A549 (cell line): ENCODE measurements at regions not wholly inside any gene's neighbourhood (a gene's known extent, or its start where the extent isn't known, plus 50 kb on each side); places are given as distances from the start of the nearest gene placed in this dataset.

ENCODE experiments used
- CEBPB ChIP-seq, 2 experiments: fragments of >200 bp in 1 of 2; sonication (Bioruptor Twin) in 1 of 2; formaldehyde crosslinking in 1 of 2; IDR thresholded peaks; 2 replicates each; pipeline ENCODE4 v1.6.1; 2012 to 2016
- EHMT2 ChIP-seq: fragments of 200-600 bp; sonication (generic); IDR thresholded peaks from 2 replicates; pipeline ENCODE4 v1.6.1; 2016; ENCODE audit warnings: antibody characterized with exemption, low read depth, mild to moderate bottlenecking, moderate library complexity
- JUNB ChIP-seq: fragments of >200 bp; sonication (Bioruptor Twin); formaldehyde crosslinking; IDR thresholded peaks from 2 replicates; pipeline ENCODE4 v1.6.1; 2016
- POLR2A ChIP-seq: IDR thresholded peaks from 2 replicates; pipeline ENCODE4 v1.6.1; 2012; ENCODE audit warnings: mild to moderate bottlenecking, low read length
- POLR2AphosphoS2 ChIP-seq: conservative IDR thresholded peaks from 2 replicates; pipeline ENCODE4 v1.6.1; 2012; ENCODE audit warnings: low read length, improper control_type of control experiment, inconsistent platforms
- RCOR1 ChIP-seq: fragments of 150-350 bp; IDR thresholded peaks from 2 replicates; pipeline ENCODE4 v1.6.1; 2014; ENCODE audit warnings: antibody characterized with exemption, low read length, low read depth
- RFX5 ChIP-seq: fragments of 450-650 bp; IDR thresholded peaks from 2 replicates; pipeline ENCODE4 v1.7.1; 2014; ENCODE audit warnings: antibody characterized with exemption, mild to moderate bottlenecking, moderate library complexity
- TP53 ChIP-seq: fragments of 250-450 bp; sonication (Bioruptor Pico); IDR thresholded peaks from 2 replicates; pipeline ENCODE4 v1.5.0; 2021; ENCODE audit warnings: mild to moderate bottlenecking, moderate library complexity
- TF ChIP-seq, protein P1 (sequence below): fragments of >200 bp; sonication (Bioruptor Twin); formaldehyde crosslinking; IDR thresholded peaks from 3 replicates; pipeline ENCODE4 v1.5.1; 2016
- TF ChIP-seq, protein P2 (sequence below): fragments of 200-600 bp; sonication (generic); IDR thresholded peaks from 2 replicates; pipeline ENCODE4 v1.6.1; 2016; ENCODE audit warnings: antibody characterized with exemption, mild to moderate bottlenecking, moderate library complexity

DNA sequence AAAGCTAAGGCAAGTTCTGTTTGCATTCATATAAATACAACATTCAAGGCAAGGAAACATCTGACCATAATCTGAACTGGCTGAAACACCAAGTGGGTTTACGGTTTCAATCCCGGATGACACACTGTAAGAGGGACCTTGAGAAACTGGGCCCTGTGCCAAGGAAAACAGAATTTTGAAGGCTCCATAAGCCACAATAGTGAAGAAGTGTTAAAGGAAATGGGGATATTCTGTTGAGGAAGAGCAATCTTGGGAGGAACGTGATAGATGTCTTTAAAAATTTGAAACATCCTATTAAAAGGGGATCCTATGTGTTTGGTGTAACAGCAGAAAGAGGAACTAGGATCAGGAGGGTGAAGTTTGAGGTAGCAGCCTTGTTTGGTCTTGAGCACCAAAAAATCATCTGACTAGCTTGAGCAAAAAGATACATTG lies 82.4 kb upstream of the TAB2 start:
- TF ChIP-seq, protein P1, sequence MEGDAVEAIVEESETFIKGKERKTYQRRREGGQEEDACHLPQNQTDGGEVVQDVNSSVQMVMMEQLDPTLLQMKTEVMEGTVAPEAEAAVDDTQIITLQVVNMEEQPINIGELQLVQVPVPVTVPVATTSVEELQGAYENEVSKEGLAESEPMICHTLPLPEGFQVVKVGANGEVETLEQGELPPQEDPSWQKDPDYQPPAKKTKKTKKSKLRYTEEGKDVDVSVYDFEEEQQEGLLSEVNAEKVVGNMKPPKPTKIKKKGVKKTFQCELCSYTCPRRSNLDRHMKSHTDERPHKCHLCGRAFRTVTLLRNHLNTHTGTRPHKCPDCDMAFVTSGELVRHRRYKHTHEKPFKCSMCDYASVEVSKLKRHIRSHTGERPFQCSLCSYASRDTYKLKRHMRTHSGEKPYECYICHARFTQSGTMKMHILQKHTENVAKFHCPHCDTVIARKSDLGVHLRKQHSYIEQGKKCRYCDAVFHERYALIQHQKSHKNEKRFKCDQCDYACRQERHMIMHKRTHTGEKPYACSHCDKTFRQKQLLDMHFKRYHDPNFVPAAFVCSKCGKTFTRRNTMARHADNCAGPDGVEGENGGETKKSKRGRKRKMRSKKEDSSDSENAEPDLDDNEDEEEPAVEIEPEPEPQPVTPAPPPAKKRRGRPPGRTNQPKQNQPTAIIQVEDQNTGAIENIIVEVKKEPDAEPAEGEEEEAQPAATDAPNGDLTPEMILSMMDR, result no peak
- TF ChIP-seq POLR2AphosphoS2 (no peak), RFX5 (no peak), POLR2A (no peak), EHMT2 (no peak), RCOR1 (no peak), JUNB (no peak), CEBPB (IDR thresholded peaks at IDR 0.05) (no peak), TP53 (CRISPR knock-in tag) (no peak)
- TF ChIP-seq, protein P2, sequence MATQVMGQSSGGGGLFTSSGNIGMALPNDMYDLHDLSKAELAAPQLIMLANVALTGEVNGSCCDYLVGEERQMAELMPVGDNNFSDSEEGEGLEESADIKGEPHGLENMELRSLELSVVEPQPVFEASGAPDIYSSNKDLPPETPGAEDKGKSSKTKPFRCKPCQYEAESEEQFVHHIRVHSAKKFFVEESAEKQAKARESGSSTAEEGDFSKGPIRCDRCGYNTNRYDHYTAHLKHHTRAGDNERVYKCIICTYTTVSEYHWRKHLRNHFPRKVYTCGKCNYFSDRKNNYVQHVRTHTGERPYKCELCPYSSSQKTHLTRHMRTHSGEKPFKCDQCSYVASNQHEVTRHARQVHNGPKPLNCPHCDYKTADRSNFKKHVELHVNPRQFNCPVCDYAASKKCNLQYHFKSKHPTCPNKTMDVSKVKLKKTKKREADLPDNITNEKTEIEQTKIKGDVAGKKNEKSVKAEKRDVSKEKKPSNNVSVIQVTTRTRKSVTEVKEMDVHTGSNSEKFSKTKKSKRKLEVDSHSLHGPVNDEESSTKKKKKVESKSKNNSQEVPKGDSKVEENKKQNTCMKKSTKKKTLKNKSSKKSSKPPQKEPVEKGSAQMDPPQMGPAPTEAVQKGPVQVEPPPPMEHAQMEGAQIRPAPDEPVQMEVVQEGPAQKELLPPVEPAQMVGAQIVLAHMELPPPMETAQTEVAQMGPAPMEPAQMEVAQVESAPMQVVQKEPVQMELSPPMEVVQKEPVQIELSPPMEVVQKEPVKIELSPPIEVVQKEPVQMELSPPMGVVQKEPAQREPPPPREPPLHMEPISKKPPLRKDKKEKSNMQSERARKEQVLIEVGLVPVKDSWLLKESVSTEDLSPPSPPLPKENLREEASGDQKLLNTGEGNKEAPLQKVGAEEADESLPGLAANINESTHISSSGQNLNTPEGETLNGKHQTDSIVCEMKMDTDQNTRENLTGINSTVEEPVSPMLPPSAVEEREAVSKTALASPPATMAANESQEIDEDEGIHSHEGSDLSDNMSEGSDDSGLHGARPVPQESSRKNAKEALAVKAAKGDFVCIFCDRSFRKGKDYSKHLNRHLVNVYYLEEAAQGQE, result no peak
